Jurkat, Clone E6-1 (cell line): ENCODE measurements at regions not wholly inside any gene's neighbourhood (a gene's known extent, or its start where the extent isn't known, plus 50 kb on each side); places are given as distances from the start of the nearest gene placed in this dataset.
"Not testable (repeated sequence)": the region's sequence is repeated elsewhere in the genome, so short reads cannot be mapped to it uniquely, and the experiment has no call there.

Experiments
- DNase-seq: peaks from one replicate; pipeline ENCODE4 v3.0.0-alpha.2; 2011; ENCODE audit warnings: low read depth, low spot score
- H3K4me3 ChIP-seq: 2 replicates; pipeline ENCODE4 v1.5.1; 2011; ENCODE audit warnings: mild to moderate bottlenecking, low read length, control low read depth, moderate library complexity

DNA sequence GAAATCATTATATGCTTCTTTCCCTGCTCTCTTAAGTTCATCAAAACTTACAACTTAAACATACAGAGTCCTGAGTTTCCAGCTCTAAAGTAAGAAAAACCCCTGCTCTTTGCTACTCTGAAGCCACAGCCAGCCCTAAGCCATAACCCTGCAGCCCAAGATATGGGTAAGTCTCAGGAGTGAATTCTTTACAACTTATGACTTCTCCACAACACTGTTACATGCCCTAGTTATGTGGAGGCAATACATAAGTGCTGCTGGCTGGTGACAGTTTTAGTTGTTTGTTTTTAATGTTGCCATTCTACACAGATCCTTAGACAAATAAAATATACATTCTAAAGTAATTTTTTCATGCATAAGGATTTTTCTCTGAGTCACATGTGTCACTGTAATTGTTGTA lies 100.2 kb downstream of the FBXO8 start:
- DNase-seq, result no peak
- no peak overlapping the region for H3K4me3 ChIP-seq

DNA sequence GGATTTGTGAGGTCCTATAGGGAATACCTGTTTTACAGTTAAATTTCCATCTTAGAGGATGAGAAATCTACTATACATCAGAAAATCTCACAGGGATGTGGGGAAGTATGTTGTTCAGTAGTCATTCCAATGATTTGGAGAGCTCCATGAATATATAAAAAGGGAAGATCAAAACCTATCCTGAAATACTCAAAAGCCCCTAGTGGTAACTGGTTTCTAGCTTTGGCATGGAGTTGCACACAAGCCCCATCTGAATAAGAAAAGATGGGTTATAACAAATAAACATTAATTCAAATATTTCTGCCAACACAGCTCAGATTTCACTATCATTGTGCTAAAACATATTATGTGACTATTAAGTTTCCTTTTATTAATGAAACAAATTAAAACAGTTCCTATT lies 101.6 kb downstream of the FBXO8 start:
- H3K4me3 ChIP-seq, result no peak overlapping the region
- DNase-seq, result no peak

DNA sequence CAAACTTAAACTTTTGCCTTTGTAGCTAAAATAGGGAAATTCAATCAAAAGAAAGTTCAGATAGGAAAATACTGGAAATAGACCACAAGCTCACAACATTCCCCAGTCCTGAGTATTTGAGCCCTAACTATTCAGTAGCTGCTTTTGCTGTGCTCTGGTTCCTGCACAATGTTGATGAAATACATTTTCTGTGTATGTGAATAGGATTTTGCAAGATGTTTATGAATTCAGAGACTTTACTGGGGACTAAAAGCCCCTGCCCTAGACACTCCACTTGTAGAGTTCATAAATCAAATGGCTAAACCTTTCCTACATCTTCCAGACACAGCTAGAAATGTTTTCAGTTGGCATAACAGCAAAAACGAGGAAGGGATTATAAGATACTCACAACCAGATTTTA lies 105.9 kb downstream of the FBXO8 start:
- no peak overlapping the region for H3K4me3 ChIP-seq

DNA sequence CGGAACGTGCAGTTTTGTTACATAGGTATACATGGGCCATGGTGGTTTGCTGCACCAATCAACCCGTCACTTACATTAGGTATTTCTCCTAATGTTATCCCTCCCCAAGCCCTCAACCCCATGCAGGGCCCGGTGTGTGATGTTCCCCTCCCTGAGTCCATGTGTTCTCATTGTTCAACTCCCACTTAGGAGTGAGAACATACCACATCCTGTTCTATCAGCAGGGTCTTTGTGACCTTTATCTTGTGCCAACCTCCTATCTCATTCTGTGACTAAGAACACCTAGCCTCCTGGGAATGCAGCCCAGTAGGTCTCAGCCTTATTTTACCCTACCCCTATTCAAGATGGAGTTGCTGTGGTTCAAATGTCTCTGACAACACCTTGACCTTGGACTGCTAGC lies 107.6 kb downstream of the FBXO8 start:
- DNase-seq, H3K4me3 ChIP-seq: not testable (repeated sequence)

More for the DNA sequence above, 105.9 kb downstream of the FBXO8 start:
- no peak for DNase-seq

DNA sequence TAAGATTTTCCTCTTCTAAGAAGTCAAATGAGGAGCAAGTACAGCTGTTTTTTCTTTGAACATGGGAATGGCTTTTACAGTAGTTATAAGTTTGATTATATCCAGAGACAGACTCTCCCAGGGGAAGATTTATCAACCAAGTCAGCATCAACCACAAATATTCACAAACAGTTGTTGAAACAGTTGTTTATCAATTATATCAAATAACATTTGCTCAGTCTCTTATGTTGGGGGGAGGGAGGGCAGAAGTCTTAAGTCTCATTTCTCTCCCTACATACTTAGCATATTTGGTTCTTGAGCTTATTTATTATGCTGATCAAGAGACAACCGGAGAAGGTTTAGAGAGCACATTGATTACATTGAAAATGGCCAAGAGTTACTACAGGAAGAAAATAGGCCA lies 110.1 kb downstream of the FBXO8 start:
- H3K4me3 ChIP-seq, result no peak overlapping the region
- no peak for DNase-seq

DNA sequence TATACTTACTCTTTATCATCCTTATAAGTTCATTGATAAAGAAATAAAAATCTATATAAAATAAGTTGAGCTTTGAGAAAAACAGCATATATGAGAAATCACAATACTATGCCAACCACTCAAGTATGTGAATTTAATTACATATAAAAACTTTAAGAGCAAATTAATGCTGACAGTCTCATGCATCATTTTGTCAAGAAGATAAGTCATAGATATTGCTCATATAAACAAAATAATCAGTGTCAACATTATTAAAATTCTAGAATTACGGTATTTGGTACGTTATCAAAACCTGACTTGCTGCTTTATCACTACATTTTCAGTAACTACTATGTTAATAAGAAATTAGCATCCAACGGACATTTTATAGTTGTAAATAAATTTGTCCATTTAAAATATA lies 111.2 kb downstream of the FBXO8 start:
- no peak for DNase-seq
- no peak overlapping the region for H3K4me3 ChIP-seq

DNA sequence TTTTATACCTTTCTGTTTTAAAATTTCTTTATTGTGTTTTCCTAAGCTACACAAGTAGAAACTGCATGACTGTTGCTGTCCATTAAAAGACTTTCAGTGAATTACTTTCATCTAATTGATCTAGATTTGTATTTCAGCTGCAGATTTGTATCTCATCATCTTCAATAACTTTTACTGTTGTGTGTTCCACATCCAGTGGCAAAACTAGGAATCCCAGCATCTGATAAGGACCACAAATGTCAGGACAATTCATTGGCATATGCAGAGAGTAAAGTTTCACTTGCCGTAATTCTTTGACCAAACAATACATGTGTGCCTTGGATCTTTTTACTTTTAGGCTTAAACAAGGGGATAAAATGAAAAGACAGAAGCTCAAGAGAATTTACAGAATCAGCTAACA lies 112.6 kb downstream of the FBXO8 start:
- DNase-seq, result no peak
- H3K4me3 ChIP-seq, result no peak overlapping the region

DNA sequence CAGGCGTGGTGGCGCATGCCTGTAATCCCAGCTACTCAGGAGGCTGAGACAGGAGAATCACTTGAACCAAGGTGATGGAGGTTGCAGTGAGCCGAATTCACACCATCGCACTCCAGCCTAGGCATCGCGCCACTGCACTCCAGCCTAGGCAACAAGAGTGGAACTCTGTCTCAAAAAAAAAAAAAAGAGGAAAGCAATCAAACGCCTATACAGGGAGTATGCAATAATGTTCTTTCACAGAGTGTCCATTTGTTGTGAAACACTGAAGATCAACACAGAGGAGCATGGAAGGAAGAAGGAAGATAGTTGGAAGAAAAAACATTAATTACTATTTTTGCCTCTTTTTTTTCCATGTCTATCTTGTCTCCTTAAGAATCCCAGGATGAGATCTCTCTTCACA lies 113.4 kb downstream of the FBXO8 start:
- no peak for DNase-seq
- no peak overlapping the region for H3K4me3 ChIP-seq

DNA sequence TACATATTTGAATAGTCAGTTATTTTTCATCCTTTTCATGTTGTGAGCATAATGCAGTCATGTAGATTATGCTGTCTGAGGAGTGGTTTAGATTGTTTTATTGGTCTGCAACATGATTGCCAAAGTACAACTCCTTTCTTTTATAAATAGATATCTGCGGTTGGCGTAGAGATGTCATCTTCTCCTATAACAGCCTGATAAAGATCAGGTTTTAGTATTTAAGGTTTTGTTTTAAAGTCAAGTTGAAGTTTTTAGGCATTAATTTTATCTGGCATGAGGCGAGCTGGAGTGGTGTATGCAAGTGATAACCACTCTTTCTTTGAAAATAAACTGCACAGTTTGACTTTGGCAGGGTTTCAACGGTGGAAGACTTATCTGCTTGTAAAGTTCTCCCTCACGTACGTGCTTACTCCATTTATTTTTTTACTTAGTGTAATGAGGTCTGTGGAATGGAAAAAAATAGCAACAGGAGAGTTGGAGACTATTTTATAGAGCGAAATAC lies 126.3 kb downstream of the FBXO8 start:
- no peak for DNase-seq
- no peak overlapping the region for H3K4me3 ChIP-seq

DNA sequence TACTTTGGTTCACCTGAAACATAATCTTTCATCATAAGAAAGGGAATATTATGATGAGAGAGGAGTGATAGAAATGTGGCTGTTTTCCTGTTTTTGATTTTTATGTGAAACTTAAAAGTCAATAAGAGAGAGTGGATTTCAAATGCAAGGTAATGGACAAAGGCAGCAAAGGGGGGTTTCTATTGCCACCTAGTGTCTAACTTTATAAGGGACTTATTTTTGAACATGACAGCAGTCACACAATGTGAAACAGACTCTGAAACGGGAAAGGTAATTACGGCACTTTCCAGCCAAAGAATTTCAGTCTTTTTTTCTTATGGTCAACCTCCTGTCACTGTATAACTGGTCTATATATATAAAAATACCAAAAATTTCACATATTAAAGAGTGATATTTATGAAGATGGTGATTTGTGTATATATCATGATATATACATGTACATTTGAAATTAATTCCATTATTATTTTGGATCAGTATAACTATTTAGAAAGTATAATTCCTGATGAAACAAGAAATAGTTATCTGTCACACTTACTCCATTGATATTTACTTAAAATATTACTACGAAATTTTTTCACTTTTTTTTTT lies 127.1 kb downstream of the FBXO8 start:
- peak; percentile 30 for DNase-seq

DNA sequence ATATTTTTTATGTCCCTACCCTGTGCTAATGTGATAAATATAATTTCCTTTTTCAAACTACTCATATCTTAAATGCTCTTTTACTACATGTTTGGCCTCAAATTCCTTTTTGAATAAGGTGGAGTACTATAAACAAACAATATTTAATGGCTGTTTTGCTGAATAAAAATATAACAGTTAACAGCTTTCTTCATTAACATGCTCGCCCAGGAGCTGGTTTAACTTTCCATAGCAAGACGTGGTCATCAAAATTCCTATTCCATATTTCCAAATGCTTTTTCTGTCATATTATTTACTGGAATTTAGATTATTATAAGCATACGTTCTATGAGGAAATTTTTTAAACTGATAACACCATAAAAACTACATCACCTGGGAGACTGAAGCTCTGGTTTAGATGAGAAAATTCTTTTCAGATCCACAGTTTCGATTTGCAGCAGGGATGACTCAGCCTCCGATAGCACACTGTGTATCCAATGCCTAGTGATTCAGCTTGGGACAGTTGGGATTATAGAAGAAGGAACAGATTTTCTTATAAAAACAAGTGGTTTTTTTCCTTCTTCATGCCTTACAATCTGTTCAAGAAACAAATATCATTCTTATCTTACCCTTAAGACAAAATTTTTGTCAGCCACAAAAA lies 129.1 kb downstream of the FBXO8 start:
- H3K4me3 ChIP-seq, result no peak overlapping the region
- DNase-seq, result no peak

More for the DNA sequence above, 127.1 kb downstream of the FBXO8 start:
- no peak overlapping the region for H3K4me3 ChIP-seq

DNA sequence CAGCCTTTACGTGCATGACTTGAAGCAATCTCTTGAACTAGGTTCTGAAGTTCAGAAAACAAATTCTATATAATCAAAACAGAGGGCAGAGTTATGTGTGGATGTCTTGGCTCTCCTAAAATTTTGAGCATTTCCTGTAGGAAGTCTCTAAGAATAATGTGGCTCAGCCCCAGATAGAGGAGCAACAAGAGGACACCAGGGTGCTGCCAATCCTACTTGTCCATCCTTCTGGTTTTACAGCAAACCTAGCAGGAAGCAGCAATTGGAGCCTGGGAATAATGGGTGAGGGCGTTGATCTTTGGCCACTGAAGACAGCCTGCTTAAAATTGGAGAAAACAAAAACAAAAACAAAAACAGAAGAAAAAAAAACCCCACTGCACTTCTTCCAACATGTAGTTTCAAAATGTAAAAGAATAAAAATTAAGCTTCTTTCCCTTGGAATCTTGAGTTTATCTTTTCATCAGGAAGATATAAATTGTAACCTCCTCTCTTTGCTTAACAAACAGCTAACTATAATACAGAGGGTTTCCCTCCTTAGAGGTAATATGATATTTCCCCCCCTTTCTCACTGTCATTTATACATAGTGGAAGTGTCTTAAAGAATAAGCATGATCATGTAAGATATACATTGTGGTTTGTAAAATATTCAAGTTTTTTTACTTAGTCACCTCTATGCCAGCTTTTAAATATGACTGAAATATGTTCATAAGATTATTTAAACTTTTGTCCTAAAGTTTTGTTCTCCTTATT lies 130.6 kb downstream of the FBXO8 start:
- DNase-seq, result no peak
- no peak overlapping the region for H3K4me3 ChIP-seq

DNA sequence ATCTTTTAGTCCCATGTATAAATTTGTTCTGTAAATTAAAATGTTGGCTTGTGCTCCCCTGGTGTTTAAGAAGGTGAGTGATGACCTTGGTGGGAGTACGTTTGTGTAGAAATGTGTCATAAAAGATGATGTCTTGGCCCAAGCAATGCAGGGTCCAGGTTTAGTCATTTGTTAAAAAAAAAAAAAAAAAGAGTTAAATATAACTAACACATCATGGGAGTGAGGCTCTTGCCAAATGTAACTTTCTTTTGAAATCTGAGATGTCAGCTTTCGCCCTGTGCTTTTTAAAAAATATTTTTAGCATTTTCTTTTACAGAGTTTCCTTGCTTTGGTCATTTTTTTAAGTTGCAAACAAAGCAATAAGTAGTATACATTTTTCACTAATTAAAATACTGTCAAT lies 135.6 kb downstream of the FBXO8 start:
- H3K4me3 ChIP-seq, result no peak overlapping the region
- no peak for DNase-seq

DNA sequence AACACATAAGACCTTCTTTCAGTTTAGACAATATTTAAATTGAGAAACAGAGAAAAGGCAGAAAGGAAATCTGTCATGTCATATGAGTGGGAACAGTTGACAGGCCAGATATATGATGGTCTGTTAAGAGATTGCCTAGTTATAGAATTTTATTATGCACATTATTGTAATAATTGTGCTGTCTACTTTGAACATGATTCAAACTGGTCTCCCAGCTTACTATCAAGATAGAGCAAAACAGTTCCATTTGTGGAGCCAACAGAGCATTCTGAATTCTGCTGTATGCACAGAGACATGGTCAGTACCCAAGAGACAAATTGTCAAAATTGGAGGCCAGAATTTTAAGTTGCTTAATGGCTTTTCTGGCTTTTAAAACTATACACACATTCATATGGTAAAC lies 139.4 kb downstream of the FBXO8 start:
- no peak for DNase-seq
- H3K4me3 ChIP-seq, result no peak overlapping the region

DNA sequence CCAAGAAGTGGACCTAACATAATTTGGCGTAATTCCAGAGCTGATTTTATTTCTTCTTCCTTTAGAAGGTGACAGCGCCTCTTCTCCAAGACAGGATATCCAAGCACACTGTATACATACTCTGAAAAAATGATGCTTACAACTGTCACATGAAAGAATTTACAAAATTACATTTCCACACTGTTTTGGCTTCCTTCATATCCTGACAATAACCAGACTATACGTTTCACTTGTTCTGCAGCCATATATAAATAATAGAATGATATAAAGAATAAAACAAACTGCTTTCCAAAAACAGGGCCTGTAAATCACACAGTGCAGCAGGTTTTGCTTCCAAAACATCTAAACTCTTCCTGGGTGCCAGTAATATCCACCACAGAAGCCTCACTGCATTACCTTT lies 141.6 kb downstream of the FBXO8 start:
- no peak for DNase-seq
- H3K4me3 ChIP-seq, result no peak overlapping the region

DNA sequence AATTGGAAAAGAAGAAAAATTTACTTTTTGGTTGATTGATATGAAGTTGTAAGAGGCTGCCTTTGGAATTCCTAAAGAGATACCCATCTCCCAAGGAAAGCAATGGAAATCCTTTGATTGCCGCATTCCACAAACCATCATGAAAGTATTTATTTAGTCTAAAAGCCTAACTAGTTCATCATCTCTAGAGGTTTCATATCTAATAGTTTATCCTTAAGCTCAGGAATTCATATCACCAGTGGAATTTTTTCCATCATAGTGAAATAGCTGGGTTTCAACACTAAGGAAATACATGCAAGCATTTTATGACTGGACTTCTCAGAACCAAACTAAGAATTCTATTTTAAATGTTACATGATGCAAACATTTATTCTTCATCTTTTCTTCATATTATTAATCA lies 144.9 kb downstream of the FBXO8 start:
- no peak for DNase-seq
- no peak overlapping the region for H3K4me3 ChIP-seq

DNA sequence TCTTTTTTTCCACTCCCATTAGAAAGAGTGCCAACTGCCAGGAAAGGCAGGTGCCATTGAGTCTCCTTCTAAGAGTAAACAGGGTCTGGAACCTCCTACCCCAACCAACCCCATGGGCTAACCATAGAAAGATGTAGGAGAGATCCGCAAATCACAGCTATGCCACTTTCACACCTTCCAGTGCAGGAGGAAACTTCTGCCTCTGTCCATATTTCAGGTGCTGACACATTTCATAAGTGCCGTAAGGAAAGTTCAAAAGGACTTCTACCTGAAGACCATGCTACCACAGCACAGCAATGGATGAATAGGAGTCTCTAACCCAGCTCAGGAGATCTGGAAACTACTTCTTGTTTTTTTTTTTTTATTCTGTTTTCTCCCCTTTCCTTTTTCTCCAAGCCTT lies 145.8 kb downstream of the FBXO8 start:
- DNase-seq, result no peak
- H3K4me3 ChIP-seq, result no peak overlapping the region

DNA sequence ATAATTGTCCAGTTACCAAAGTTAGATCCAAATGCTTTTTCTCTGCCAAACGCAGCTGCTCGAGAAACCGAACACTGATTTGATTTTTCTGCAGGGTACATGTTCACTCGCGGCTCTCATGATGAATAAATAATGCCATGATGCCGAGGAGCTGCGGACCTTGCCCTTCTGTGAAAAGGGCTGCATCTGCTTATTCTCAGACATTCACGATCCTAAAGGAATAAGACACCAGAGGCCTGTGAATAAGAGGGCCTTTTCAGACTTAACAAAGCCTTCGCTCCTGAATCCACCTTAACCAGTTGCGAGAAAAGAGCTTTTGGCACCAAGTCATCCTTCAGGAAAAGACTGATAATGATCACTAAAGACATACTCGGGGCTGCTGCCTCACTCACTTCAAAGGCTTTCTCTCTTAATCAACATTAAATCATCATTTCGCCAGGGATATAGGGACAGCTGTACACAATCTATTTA lies 147.5 kb downstream of the FBXO8 start:
- H3K4me3 ChIP-seq, result no peak overlapping the region
- DNase-seq, result no peak

DNA sequence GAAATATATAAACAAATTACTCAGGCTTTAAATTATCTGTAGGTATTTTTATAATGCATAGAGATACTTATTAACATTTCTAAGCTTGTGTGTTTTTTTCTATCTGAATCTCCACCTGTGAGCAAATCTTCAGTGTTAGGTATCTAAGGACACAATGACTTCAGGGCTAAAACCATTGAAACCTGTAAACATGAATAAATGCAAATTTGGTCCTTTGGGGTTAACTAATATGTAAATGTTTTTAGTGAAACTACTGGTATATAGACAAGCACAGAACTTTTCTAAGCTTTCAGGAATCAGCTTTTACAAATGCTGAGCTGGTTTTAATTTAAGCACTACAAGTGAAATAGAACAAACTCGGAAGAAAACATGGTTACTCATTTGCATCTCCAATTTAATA lies 147.9 kb downstream of the FBXO8 start:
- no peak for DNase-seq
- H3K4me3 ChIP-seq, result no peak overlapping the region

DNA sequence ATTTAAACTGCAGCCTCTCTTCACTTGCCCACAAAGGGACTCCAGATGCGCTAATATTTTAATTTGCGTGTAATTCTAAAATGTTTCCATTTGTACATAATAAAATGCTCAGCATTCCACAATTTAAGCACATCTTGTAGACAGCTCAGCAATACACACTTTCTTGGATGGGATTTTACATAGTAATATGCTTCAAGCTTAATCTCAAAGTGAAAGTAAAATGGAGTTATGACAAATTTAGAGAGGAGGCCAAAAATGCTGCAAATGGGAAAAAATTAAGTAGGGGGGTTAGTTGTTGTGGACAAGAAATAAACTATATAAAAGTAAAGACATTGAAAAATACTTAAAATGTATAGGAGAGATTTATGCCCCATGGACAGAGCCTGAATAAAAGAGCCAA lies 149.1 kb downstream of the FBXO8 start:
- no peak overlapping the region for H3K4me3 ChIP-seq
- no peak for DNase-seq
